ENCODE measurements at regions not wholly inside any gene's neighbourhood (a gene's known extent, or its start where the extent isn't known, plus 50 kb on each side); places are given as distances from the start of the nearest gene placed in this dataset.

DNA sequence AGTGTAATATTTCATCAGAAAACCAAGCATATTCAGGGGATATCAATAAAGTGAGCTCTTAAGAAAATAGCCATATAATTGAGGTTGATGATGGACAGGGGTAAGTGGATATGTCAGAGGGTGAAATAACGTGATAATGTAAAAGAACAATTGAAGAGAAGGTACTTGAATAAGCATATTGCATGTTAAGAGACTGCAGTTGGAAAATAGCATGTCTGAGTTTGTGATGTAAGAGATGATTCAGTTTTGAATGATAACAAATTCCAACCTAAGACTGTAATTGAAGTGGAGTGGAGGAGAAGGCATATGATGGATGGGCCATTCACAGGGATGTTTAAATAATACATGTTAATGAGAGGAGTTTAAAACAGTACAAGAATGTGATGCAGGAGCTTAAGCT, 1633.5 kb downstream of the SLITRK1 start:
- Histone ChIP-seq H3K79me2 (ENCODE audit: insufficient read depth, low read length) (no peaks in the 10 kb centered on the region), H2AFZ (ENCODE audit: insufficient read depth, low read depth, low read length, poor library complexity, severe bottlenecking) (no peak overlapping the region), H4K20me1 (ENCODE audit: insufficient read depth, low read length) (no peaks in the 10 kb centered on the region), H3K36me3 (replicated peaks in 1 of 2; ENCODE audit: control insufficient read depth in 1 of 2, insufficient read depth in 2 of 2, low read length in 2 of 2) (no peaks in the 10 kb centered on the region), H3K9ac (ENCODE audit: insufficient read depth, low read length, poor library complexity, severe bottlenecking) (no peak overlapping the region), H3K9me3 (replicated peaks in 1 of 2; ENCODE audit: control insufficient read depth in 1 of 2, insufficient read depth in 1 of 2, low read length in 2 of 2) (no peaks in the 10 kb centered on the region), H3K4me1 (ENCODE audit: control insufficient read depth in 1 of 2, insufficient read depth in 2 of 2, low read length in 2 of 2) (no peaks in the 10 kb centered on the region), H3K27me3 (ENCODE audit: control insufficient read depth in 2 of 2, insufficient read depth in 2 of 2, low read length in 2 of 2) (no peaks in the 10 kb centered on the region), H3K27ac (ENCODE audit: low read depth in 1 of 2, low read length in 2 of 2) (no peak overlapping the region), H3K4me3 (replicated peaks in 1 of 3; ENCODE audit: low read depth in 2 of 3, low read length in 3 of 3) (no peak overlapping the region), H3K4me2 (replicated peaks; ENCODE audit: extremely low read depth, low read length, poor library complexity, severe bottlenecking) (no peak overlapping the region)
- Mint-ChIP-seq H3K9me3 (peaks cover 0 to 4% (median 2%) of the 10 kb centered on the region in 7 donors), H3K27ac (no peak overlapping the region), H3K36me3 (no peaks in the 10 kb centered on the region), H3K27me3 (ENCODE audit: low read depth in 3 of 3) (no peaks in the 10 kb centered on the region), H3K4me1 (no peaks in the 10 kb centered on the region), H3K4me3 (no peak overlapping the region)
- TF ChIP-seq, protein P1, sequence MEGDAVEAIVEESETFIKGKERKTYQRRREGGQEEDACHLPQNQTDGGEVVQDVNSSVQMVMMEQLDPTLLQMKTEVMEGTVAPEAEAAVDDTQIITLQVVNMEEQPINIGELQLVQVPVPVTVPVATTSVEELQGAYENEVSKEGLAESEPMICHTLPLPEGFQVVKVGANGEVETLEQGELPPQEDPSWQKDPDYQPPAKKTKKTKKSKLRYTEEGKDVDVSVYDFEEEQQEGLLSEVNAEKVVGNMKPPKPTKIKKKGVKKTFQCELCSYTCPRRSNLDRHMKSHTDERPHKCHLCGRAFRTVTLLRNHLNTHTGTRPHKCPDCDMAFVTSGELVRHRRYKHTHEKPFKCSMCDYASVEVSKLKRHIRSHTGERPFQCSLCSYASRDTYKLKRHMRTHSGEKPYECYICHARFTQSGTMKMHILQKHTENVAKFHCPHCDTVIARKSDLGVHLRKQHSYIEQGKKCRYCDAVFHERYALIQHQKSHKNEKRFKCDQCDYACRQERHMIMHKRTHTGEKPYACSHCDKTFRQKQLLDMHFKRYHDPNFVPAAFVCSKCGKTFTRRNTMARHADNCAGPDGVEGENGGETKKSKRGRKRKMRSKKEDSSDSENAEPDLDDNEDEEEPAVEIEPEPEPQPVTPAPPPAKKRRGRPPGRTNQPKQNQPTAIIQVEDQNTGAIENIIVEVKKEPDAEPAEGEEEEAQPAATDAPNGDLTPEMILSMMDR (IDR thresholded peaks at IDR 0.05): no peak
- WGBS (ENCODE audit: insufficient coverage): 64% methylated on average over 1 of the region's 1 CpG
- no peak for DNase-seq
- intact Hi-C loops (cut with micrococcal nuclease): no loop called here

DNA sequence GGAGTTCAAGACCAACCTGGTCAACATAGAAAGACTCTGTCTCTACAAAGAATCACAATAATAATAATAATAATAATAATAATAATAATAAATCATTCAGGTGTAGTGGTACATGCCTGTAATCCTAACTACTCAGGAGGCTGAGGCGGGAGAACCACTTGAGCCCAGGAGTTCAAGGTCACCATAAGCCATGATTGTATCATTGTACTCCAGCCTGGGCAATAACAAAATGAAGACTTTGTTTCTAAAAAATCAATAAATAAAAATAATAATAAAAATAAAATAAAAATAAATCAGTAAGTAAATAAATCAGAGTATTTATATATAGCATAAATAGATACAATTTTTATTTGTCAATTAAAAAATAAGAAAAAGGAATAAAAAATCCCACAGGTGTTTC, 1636.4 kb downstream of the SLITRK1 start:
- WGBS (ENCODE audit: insufficient coverage): no CpG with 5 or more reads among the region's 1 CpG
- intact Hi-C loops (cut with micrococcal nuclease): no loop called here
- no peaks in the 10 kb centered on the region for H3K79me2 ChIP-seq (ENCODE audit: insufficient read depth, low read length)
- no peaks in the 10 kb centered on the region for H3K36me3 ChIP-seq (replicated peaks in 1 of 2; ENCODE audit: control insufficient read depth in 1 of 2, insufficient read depth in 2 of 2, low read length in 2 of 2)
- no peaks in the 10 kb centered on the region for H3K27me3 ChIP-seq (ENCODE audit: control insufficient read depth in 2 of 2, insufficient read depth in 2 of 2, low read length in 2 of 2)
- no peaks in the 10 kb centered on the region for H4K20me1 ChIP-seq (ENCODE audit: insufficient read depth, low read length)
- Mint-ChIP-seq H3K36me3 (no peaks in the 10 kb centered on the region), H3K27ac (no peak overlapping the region), H3K9me3 (peaks cover 0 to 9% (median 2%) of the 10 kb centered on the region in 7 donors), H3K4me1 (no peaks in the 10 kb centered on the region), H3K27me3 (ENCODE audit: low read depth in 3 of 3) (peaks cover 0 to 4% (median 0%) of the 10 kb centered on the region in 3 donors), H3K4me3 (no peak overlapping the region)
- TF ChIP-seq, protein P1 (IDR thresholded peaks at IDR 0.05): no peak
- H3K4me3 ChIP-seq (replicated peaks in 1 of 3; ENCODE audit: low read depth in 2 of 3, low read length in 3 of 3): no peak overlapping the region
- no peak overlapping the region for H3K27ac ChIP-seq (ENCODE audit: low read depth in 1 of 2, low read length in 2 of 2)
- H3K9me3 ChIP-seq (replicated peaks in 1 of 2; ENCODE audit: control insufficient read depth in 1 of 2, insufficient read depth in 1 of 2, low read length in 2 of 2): no peaks in the 10 kb centered on the region
- H2AFZ ChIP-seq (ENCODE audit: insufficient read depth, low read depth, low read length, poor library complexity, severe bottlenecking): no peak overlapping the region
- H3K4me1 ChIP-seq (ENCODE audit: control insufficient read depth in 1 of 2, insufficient read depth in 2 of 2, low read length in 2 of 2): no peaks in the 10 kb centered on the region
- no peak for DNase-seq
- H3K9ac ChIP-seq (ENCODE audit: insufficient read depth, low read length, poor library complexity, severe bottlenecking): no peak overlapping the region
- no peak overlapping the region for H3K4me2 ChIP-seq (replicated peaks; ENCODE audit: extremely low read depth, low read length, poor library complexity, severe bottlenecking)

Data from CD14-positive monocyte (primary cell).